RWPE1 (cell line): ENCODE measurements at regions not wholly inside any gene's neighbourhood (a gene's known extent, or its start where the extent isn't known, plus 50 kb on each side); places are given as distances from the start of the nearest gene placed in this dataset.

Experiments used
- CTCF ChIA-PET: fragments of 350-600 bp; sonication (Branson Sonifier 250); formaldehyde crosslinking; extraction: SDS; loops from one replicate; lab custom pipeline; 2021; lab: Yijun Ruan, JAX
- POLR2A ChIA-PET: fragments of 400-600 bp; formaldehyde crosslinking; extraction: SDS; loops from one replicate; lab custom pipeline; 2020; ENCODE audit warnings: antibody characterized with exemption; ENCODE audit not compliant: low non-redundant PET; lab: Yijun Ruan, JAX
- DNase-seq: peaks from one replicate; pipeline ENCODE4 v3.0.0; 2012; ENCODE audit warnings: low spot score
- H3K27ac ChIP-seq: fragments of 450-650 bp; 2 replicates; pipeline ENCODE4 v1.5.1; 2017
- TF ChIP-seq, protein P1 (sequence below): fragments of 450-650 bp; conservative IDR thresholded peaks from 2 replicates; pipeline ENCODE4 v1.5.1; 2017; ENCODE audit warnings: low read depth, mild to moderate bottlenecking

DNA sequence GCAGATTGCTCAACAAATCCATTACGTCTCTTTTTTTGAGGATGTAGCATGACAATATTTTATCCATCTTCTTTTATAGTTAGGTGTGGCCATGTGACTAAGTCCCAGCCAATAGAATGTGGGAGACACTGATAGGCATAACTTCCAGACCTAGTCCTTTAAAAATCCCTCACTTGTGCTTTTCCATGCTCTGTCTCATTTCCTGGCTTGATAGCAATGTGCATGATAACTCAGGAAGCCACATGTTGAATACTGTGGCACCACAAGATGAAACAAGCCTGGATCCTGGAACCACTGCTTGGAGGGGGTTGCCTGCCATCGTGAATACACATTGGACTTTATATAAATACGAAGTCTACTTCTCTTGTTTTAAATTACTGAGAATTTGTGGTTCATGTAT lies 184.0 kb upstream of the NEIL3 start:
- DNase-seq: no peak
- TF ChIP-seq, protein P1, sequence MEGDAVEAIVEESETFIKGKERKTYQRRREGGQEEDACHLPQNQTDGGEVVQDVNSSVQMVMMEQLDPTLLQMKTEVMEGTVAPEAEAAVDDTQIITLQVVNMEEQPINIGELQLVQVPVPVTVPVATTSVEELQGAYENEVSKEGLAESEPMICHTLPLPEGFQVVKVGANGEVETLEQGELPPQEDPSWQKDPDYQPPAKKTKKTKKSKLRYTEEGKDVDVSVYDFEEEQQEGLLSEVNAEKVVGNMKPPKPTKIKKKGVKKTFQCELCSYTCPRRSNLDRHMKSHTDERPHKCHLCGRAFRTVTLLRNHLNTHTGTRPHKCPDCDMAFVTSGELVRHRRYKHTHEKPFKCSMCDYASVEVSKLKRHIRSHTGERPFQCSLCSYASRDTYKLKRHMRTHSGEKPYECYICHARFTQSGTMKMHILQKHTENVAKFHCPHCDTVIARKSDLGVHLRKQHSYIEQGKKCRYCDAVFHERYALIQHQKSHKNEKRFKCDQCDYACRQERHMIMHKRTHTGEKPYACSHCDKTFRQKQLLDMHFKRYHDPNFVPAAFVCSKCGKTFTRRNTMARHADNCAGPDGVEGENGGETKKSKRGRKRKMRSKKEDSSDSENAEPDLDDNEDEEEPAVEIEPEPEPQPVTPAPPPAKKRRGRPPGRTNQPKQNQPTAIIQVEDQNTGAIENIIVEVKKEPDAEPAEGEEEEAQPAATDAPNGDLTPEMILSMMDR: no peak
- CTCF ChIA-PET: no interaction called here
- POLR2A ChIA-PET: no interaction called here
- no peak overlapping the region for H3K27ac ChIP-seq

DNA sequence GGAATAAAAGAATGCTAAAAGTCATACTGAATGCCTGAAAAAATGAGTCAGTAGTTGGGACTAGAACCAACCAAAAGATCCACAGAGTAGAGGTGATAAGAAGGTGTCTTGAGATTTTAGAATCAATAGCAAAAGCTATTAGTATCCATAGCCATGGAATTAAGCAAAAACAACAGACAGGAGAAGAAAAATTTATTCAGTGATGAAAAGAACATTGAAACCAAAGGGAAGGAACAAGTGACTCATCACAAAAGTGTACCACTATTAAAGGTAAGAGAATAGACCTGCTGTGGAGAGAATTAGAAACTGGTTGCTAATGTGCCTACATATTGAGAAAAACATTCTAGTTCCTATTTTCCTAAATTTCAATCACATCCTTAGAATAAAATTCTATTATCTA lies 182.0 kb upstream of the NEIL3 start:
- CTCF ChIA-PET: interaction anchor here (0.6 kb wide), 1 partner anchor 224 kb away, joined by 3 read pairs; no protein-coding TSS in a partner anchor
- POLR2A ChIA-PET: no interaction called here
- TF ChIP-seq, protein P1: no peak
- no peak overlapping the region for H3K27ac ChIP-seq
- DNase-seq: no peak

DNA sequence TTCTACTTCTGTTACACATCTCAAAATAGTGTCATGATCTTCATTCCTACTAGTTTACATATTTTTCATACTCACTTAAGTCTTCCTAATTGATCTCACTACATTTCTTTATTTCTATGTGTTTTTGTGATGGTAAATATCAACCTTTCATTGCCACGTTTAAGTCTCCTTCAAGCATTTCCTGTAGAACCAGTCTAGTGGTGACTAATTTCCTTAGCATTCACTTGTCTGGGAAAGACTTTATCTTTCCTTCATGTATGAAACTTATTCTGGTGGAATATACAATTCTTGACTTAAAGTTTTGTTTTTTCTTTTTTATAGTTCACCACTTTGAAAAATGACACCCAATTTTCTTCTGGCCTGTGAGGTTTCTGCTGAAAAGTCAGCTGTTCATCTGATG lies 181.4 kb upstream of the NEIL3 start:
- TF ChIP-seq, protein P1: no peak
- DNase-seq: peak; percentile 15
- no peak overlapping the region for H3K27ac ChIP-seq
- ChIA-PET POLR2A (no interaction called here), CTCF (interaction anchor here (0.6 kb wide), 1 partner anchor 49 kb away, joined by 3 read pairs; no protein-coding TSS in a partner anchor)

DNA sequence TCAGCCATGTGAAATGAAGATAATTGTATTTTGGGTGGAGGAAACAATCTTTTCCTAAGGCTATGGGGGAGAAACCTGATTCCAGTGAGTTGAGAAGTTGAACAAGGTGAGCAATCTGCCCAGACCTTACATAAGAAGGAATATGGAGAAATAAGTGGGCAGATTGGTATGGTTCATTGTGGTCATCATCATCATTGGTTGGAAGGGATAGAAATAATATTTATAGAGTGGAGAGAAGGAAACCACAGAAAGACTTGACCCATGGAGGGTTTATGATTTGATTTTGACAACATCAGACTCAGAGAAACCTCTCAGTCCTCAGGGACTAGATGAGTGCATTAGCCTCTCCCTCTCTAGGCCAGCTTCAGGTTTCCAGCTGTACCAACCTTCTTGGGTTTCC lies 177.9 kb upstream of the NEIL3 start:
- no peak for DNase-seq
- ChIA-PET CTCF (interaction anchor here (0.7 kb wide), 1 partner anchor 23 kb away, joined by 5 read pairs; no protein-coding TSS in a partner anchor), POLR2A (no interaction called here)
- TF ChIP-seq, protein P1: no peak
- H3K27ac ChIP-seq: no peak overlapping the region

DNA sequence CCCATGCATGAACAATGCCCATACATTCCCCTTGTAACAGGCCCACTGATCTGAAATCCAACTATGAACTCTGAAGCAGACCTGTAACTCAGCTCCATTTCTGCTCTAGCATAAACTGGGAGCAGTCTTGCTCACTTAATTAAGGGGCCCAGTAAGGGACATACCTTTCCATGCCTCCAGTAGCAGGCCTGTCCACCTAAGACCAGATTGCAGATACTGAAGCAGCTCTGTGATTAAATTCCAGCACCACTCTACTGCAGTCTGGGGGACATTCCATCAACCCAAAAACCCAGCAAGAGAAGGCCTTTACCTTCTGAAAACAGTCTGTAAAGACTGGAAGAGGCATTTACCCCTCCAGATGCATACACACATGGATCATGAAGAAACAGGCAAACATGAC lies 162.0 kb upstream of the NEIL3 start:
- H3K27ac ChIP-seq: no peak overlapping the region
- ChIA-PET CTCF (interaction anchor here (0.6 kb wide), 1 partner anchor 20 kb away, joined by 5 read pairs; no protein-coding TSS in a partner anchor), POLR2A (no interaction called here)
- DNase-seq: no peak
- TF ChIP-seq, protein P1: no peak

DNA sequence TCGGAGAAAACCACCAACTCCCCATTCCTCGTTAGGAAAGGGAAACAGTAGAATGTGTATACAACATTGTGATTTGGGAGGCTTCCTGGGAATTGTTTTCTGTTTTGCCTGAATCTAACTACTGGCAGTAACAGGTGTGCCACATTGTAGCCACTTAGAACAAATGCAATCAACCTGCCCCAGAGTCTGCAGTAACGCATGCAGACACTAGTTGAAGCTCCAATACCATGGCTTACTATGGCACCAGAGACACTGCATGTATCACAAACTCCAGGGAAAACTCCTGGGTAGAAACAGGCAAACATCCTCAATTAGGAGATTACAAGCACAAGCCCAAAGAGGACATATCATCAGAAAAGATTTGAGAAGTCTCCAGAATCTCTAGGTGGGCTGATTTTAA lies 154.2 kb upstream of the NEIL3 start:
- POLR2A ChIA-PET: no interaction called here
- TF ChIP-seq, protein P1: no peak
- no peak overlapping the region for H3K27ac ChIP-seq
- CTCF ChIA-PET: interaction anchor here (0.6 kb wide), 1 partner anchor 1056 kb away, joined by 5 read pairs; no protein-coding TSS in a partner anchor
- DNase-seq: no peak

DNA sequence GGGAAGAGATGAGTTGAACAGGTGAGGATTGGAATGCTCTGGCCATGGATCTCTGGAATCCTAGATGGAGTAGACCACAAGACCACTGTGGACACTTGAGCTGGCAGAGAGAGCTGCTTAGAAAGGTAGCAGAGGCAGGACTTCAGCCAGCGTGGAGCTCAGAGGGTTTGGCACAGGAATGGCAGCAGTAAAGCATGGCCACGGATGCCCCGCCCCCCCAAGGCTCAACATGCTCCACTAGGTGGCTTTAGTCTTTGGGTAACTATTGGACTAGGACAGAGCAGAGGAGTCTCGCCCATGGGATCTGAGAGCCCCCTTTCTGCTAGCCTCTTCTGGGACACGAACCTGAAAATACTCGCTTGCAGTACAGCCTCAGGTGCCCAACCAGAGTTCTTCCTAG lies 150.1 kb upstream of the NEIL3 start:
- DNase-seq: no peak
- no peak overlapping the region for H3K27ac ChIP-seq
- POLR2A ChIA-PET: no interaction called here
- TF ChIP-seq, protein P1: no peak
- CTCF ChIA-PET: no interaction called here
